GM23338 (cell line): ENCODE measurements at regions not wholly inside any gene's neighbourhood (a gene's known extent, or its start where the extent isn't known, plus 50 kb on each side); places are given as distances from the start of the nearest gene placed in this dataset.

Experiments
- CREB1 ChIP-seq: fragments of 250-450 bp; sonication (Bioruptor Pico); IDR thresholded peaks from 2 replicates; pipeline ENCODE4 v1.5.0; 2020; ENCODE audit warnings: low read depth, mild to moderate bottlenecking, moderate library complexity
- CTCF ChIP-seq, 2 experiments: fragments of 200-600 bp in 1 of 2; sonication (generic) in 1 of 2; conservative IDR thresholded peaks; 2 replicates each; pipeline versions ENCODE4 v1.5.1 to v1.6.1; 2016 to 2017; ENCODE audit warnings: antibody characterized with exemption in 2 of 2, low read depth in 2 of 2, mild to moderate bottlenecking in 2 of 2, moderate library complexity in 1 of 2
- ETS1 ChIP-seq: IDR thresholded peaks from 2 replicates; pipeline ENCODE4 v1.6.1; 2016; ENCODE audit warnings: antibody characterized with exemption
- EZH2 ChIP-seq: fragments of 200-600 bp; sonication (generic); IDR thresholded peaks from one replicate; pipeline ENCODE4 v1.8.0; 2017; ENCODE audit warnings: antibody characterized with exemption, mild to moderate bottlenecking, low read depth; ENCODE audit not compliant: unreplicated experiment
- EZH2phosphoT487 ChIP-seq: fragments of 200-600 bp; sonication (generic); IDR thresholded peaks from one replicate; pipeline ENCODE4 v1.8.1; 2018; ENCODE audit warnings: antibody characterized with exemption; ENCODE audit not compliant: unreplicated experiment
- JUNB ChIP-seq: IDR thresholded peaks from one replicate; pipeline ENCODE4 v1.6.1; 2016; ENCODE audit warnings: antibody characterized with exemption; ENCODE audit not compliant: unreplicated experiment
- POLR2AphosphoS5 ChIP-seq: IDR thresholded peaks from 2 replicates; pipeline ENCODE4 v1.6.1; 2016; ENCODE audit warnings: antibody characterized with exemption, low read depth
- REST ChIP-seq: IDR thresholded peaks from one replicate; pipeline ENCODE4 v1.6.1; 2018; ENCODE audit warnings: antibody characterized with exemption; ENCODE audit not compliant: unreplicated experiment
- STAT1 ChIP-seq: IDR thresholded peaks from one replicate; pipeline ENCODE4 v1.6.1; 2016; ENCODE audit warnings: antibody characterized with exemption; ENCODE audit not compliant: unreplicated experiment
- ZNF331 ChIP-seq: fragments of 250-450 bp; sonication (Bioruptor Pico); IDR thresholded peaks from 2 replicates; pipeline ENCODE4 v1.5.0; 2020; ENCODE audit warnings: low read depth, mild to moderate bottlenecking, moderate library complexity

- TF ChIP-seq CTCF (conservative IDR thresholded peaks at IDR 0.05; ENCODE audit: low read depth in 2 of 2) (no peak), ETS1 (no peak), EZH2 (no peak), POLR2AphosphoS5 (no peak), JUNB (no peak), ZNF331 (CRISPR knock-in tag) (no peak), STAT1 (no peak), REST (no peak), EZH2phosphoT487 (no peak), CREB1 (CRISPR knock-in tag) (no peak)
These were observed 236.3 kb downstream of the SUCLA2 start for GRCh38 chr13:47764817-47765216.
